IMR-90 (cell line): ENCODE measurements at regions not wholly inside any gene's neighbourhood (a gene's known extent, or its start where the extent isn't known, plus 50 kb on each side); places are given as distances from the start of the nearest gene placed in this dataset.

ENCODE experiments used
- ATAC-seq: fragments of 200-7000 bp; cut with Tn5 transposase; 2 replicates; pipeline ENCODE4 v1.9.1; 2020; ENCODE audit warnings: low read depth, mild to moderate bottlenecking, moderate library complexity
- BruUV-seq: library from RNA; stranded (reverse); fragments of 400-500 nt; replicated peaks from 2 replicates; lab custom pipeline; 2021; lab: Mats Ljungman, UMichigan
- CTCF ChIA-PET: fragments of 300-600 bp; formaldehyde crosslinking; extraction: SDS; loops from one replicate; lab custom pipeline; 2021; ENCODE audit warnings: antibody characterized with exemption; lab: Yijun Ruan, JAX
- POLR2A ChIA-PET: fragments of 300-600 bp; sonication (Branson Sonifier 250); formaldehyde crosslinking; loops from one replicate; lab custom pipeline; 2022; ENCODE audit warnings: antibody characterized with exemption; ENCODE audit not compliant: unreplicated experiment; lab: Charles Lee
- DNase-seq: peaks from one replicate; pipeline ENCODE4 v3.0.0; 2013
- H2AFZ ChIP-seq: replicated peaks from 2 replicates; pipeline ENCODE3; 2013; ENCODE audit warnings: low read length, mild to moderate bottlenecking; ENCODE audit not compliant: poor library complexity
- H2AK5ac ChIP-seq: 2 replicates; pipeline ENCODE4 v1.6.1; 2013; ENCODE audit warnings: low read depth, low read length, inconsistent platforms
- H2AK9ac ChIP-seq: replicated peaks from 2 replicates; pipeline ENCODE3; 2013; ENCODE audit warnings: mild to moderate bottlenecking, low read depth, low read length, moderate library complexity; ENCODE audit not compliant: poor library complexity
- H2BK120ac ChIP-seq: 2 replicates; pipeline ENCODE4 v1.6.1; 2013; ENCODE audit warnings: low read depth, low read length, inconsistent platforms
- H2BK15ac ChIP-seq: 3 replicates; pipeline ENCODE4 v1.6.1; 2013; ENCODE audit warnings: low read depth, low read length, inconsistent platforms
- H2BK20ac ChIP-seq: 2 replicates; pipeline ENCODE4 v1.6.1; 2013; ENCODE audit warnings: low read depth, mild to moderate bottlenecking, inconsistent platforms, low read length, moderate library complexity
- H2BK5ac ChIP-seq: 2 replicates; pipeline ENCODE4 v1.6.1; 2013; ENCODE audit warnings: mild to moderate bottlenecking, low read depth, low read length, inconsistent platforms; ENCODE audit not compliant: poor library complexity, severe bottlenecking
- H3K14ac ChIP-seq: replicated peaks from 2 replicates; pipeline ENCODE4 v1.6.1; 2013; ENCODE audit warnings: low read depth, low read length, inconsistent platforms
- H3K18ac ChIP-seq: 2 replicates; pipeline ENCODE4 v1.6.1; 2013; ENCODE audit warnings: low read depth, low read length, control low read depth
- H3K23ac ChIP-seq: 2 replicates; pipeline ENCODE4 v1.6.1; 2013; ENCODE audit warnings: low read depth, low read length, inconsistent platforms
- H3K27ac ChIP-seq: 2 replicates; pipeline ENCODE4 v1.5.1; 2013; ENCODE audit warnings: mild to moderate bottlenecking, control low read depth, low read length; ENCODE audit not compliant: insufficient read depth
- H3K27me3 ChIP-seq: 2 replicates; pipeline ENCODE4 v1.6.1; 2013; ENCODE audit warnings: low read length; ENCODE audit not compliant: control insufficient read depth, insufficient read depth
- H3K36me3 ChIP-seq: 2 replicates; pipeline ENCODE4 v1.6.1; 2013; ENCODE audit warnings: low read length, mixed read lengths; ENCODE audit not compliant: control insufficient read depth, insufficient read depth
- H3K4ac ChIP-seq: 2 replicates; pipeline ENCODE4 v1.6.1; 2013; ENCODE audit warnings: low read depth, low read length, inconsistent platforms
- H3K4me1 ChIP-seq: 2 replicates; pipeline ENCODE4 v1.6.1; 2013; ENCODE audit warnings: low read length, mixed read lengths; ENCODE audit not compliant: control insufficient read depth, insufficient read depth
- H3K4me2 ChIP-seq: 2 replicates; pipeline ENCODE4 v1.6.1; 2013; ENCODE audit warnings: low read depth, mild to moderate bottlenecking, control low read depth, low read length, moderate library complexity
- H3K4me3 ChIP-seq: 2 replicates; pipeline ENCODE4 v1.5.1; 2013; ENCODE audit warnings: low read depth, mild to moderate bottlenecking, control low read depth, low read length, moderate library complexity; ENCODE audit not compliant: insufficient read depth
- H3K56ac ChIP-seq: 2 replicates; pipeline ENCODE4 v1.6.1; 2013; ENCODE audit warnings: low read length, inconsistent platforms; ENCODE audit not compliant: insufficient read depth; ENCODE audit errors: extremely low read depth
- H3K79me1 ChIP-seq, 2 experiments: 2 replicates each; pipeline ENCODE4 v1.6.1; 2013; ENCODE audit warnings: low read length in 2 of 2, inconsistent platforms in 1 of 2, low read depth in 1 of 2
- H3K9ac ChIP-seq: 2 replicates; pipeline ENCODE4 v1.6.1; 2013; ENCODE audit warnings: low read depth, low read length, control low read depth
- H3K9me1 ChIP-seq: 2 replicates; pipeline ENCODE4 v1.6.1; 2013; ENCODE audit warnings: low read length, inconsistent platforms; ENCODE audit not compliant: insufficient read depth
- H3K9me3 ChIP-seq: 2 replicates; pipeline ENCODE4 v1.6.1; 2013; ENCODE audit warnings: low read length; ENCODE audit not compliant: control insufficient read depth, insufficient read depth
- H4K20me1 ChIP-seq: 2 replicates; pipeline ENCODE4 v1.6.1; 2013; ENCODE audit warnings: low read length, inconsistent platforms; ENCODE audit not compliant: insufficient read depth
- H4K5ac ChIP-seq: 2 replicates; pipeline ENCODE4 v1.6.1; 2013; ENCODE audit warnings: mild to moderate bottlenecking, low read depth, low read length, control low read depth
- H4K8ac ChIP-seq, 2 experiments: 2 replicates each; pipeline ENCODE4 v1.6.1; 2013; ENCODE audit warnings: low read depth in 2 of 2, low read length in 2 of 2, control low read depth in 1 of 2, inconsistent platforms in 1 of 2
- H4K91ac ChIP-seq: 2 replicates; pipeline ENCODE4 v1.6.1; 2013; ENCODE audit warnings: low read depth, low read length, inconsistent platforms; ENCODE audit not compliant: insufficient read depth
- BHLHE40 ChIP-seq: fragments of 150-350 bp; IDR thresholded peaks from 2 replicates; pipeline ENCODE4 v1.6.1; 2016; ENCODE audit warnings: mild to moderate bottlenecking, low read depth, low read length
- CEBPB ChIP-seq: IDR thresholded peaks from 2 replicates; pipeline ENCODE4 v1.6.1; 2012; ENCODE audit warnings: low read depth, low read length, improper control_type of control experiment
- CHD1 ChIP-seq: IDR thresholded peaks from 2 replicates; pipeline ENCODE4 v1.6.1; 2012; ENCODE audit warnings: low read depth, low read length, improper control_type of control experiment
- CTCF ChIP-seq: conservative IDR thresholded peaks from 2 replicates; pipeline ENCODE4 v1.5.1; 2012; ENCODE audit warnings: mild to moderate bottlenecking, low read depth, low read length, improper control_type of control experiment
- FOS ChIP-seq: fragments of 150-350 bp; IDR thresholded peaks from 2 replicates; pipeline ENCODE4 v1.6.1; 2016; ENCODE audit warnings: low read depth, low read length
- MAFK ChIP-seq: IDR thresholded peaks from 2 replicates; pipeline ENCODE4 v1.6.1; 2012; ENCODE audit warnings: low read depth, low read length, improper control_type of control experiment
- MAZ ChIP-seq: IDR thresholded peaks from 2 replicates; pipeline ENCODE4 v1.6.1; 2012; ENCODE audit warnings: low read depth, mild to moderate bottlenecking, low read length, improper control_type of control experiment, moderate library complexity, borderline replicate concordance
- MXI1 ChIP-seq: IDR thresholded peaks from 2 replicates; pipeline ENCODE4 v1.6.1; 2012; ENCODE audit warnings: low read depth, mild to moderate bottlenecking, low read length, moderate library complexity, borderline replicate concordance
- NFE2L2 ChIP-seq: fragments of 150-350 bp; IDR thresholded peaks from 2 replicates; pipeline ENCODE4 v1.6.1; 2016; ENCODE audit warnings: low read depth, mild to moderate bottlenecking, low read length
- POLR2A ChIP-seq: IDR thresholded peaks from 2 replicates; pipeline ENCODE4 v1.6.1; 2012; ENCODE audit warnings: mild to moderate bottlenecking, low read depth, low read length
- RAD21 ChIP-seq: IDR thresholded peaks from 2 replicates; pipeline ENCODE4 v1.6.1; 2012; ENCODE audit warnings: low read length, improper control_type of control experiment
- RCOR1 ChIP-seq: IDR thresholded peaks from 2 replicates; pipeline ENCODE4 v1.6.1; 2012; ENCODE audit warnings: mild to moderate bottlenecking, low read length, improper control_type of control experiment; ENCODE audit not compliant: insufficient replicate concordance
- RFX5 ChIP-seq: IDR thresholded peaks from 2 replicates; pipeline ENCODE4 v1.8.0; 2012; ENCODE audit warnings: low read depth, mild to moderate bottlenecking, low read length, moderate library complexity
- SMC3 ChIP-seq: fragments of 150-350 bp; IDR thresholded peaks from 2 replicates; pipeline ENCODE4 v1.6.1; 2016; ENCODE audit warnings: low read depth, mild to moderate bottlenecking, antibody characterized with exemption, low read length, moderate library complexity
- USF2 ChIP-seq: fragments of 150-350 bp; IDR thresholded peaks from 2 replicates; pipeline ENCODE4 v1.6.1; 2017; ENCODE audit warnings: mild to moderate bottlenecking, antibody characterized with exemption, low read length, low read depth
- WGBS, 2 experiments: methylation state at CpG; one replicate each; pipeline versions ENCODE4 v1.1.5 to v1.1.7; 2013; ENCODE audit warnings: missing lambda C conversion rate in 2 of 2; ENCODE audit not compliant: insufficient read length in 1 of 2; ENCODE audit errors: extremely low coverage in 2 of 2; 5-methylcytosine and 5-hydroxymethylcytosine counted together
- dilution Hi-C: fragments of 300-500 bp; cut with HindIII; formaldehyde crosslinking; loops from one replicate; pipeline ENCODE4 v1.14.3; 2018; ENCODE audit warnings: low sequenced_read_pairs; ENCODE audit not compliant: unreplicated experiment
- in situ Hi-C: fragments of 300-500 bp; cut with MboI; formaldehyde crosslinking; loops from 3 replicates; pipeline ENCODE4 v1.14.3; 2019; ENCODE audit warnings: low sequenced_read_pairs, inconsistent platforms, mixed read lengths
- intact Hi-C: fragments of 100-400 bp; cut with micrococcal nuclease; formaldehyde crosslinking; loops from 2 replicates; pipeline ENCODE4 v1.10.0; 2022
- TF ChIP-seq, protein P1 (sequence below): fragments of 150-350 bp; IDR thresholded peaks from 2 replicates; pipeline ENCODE4 v1.6.1; 2016; ENCODE audit warnings: low read depth, mild to moderate bottlenecking, low read length, moderate library complexity, borderline replicate concordance

- POLR2A ChIA-PET: no interaction called here
- dilution Hi-C loops: no loop called here
- H2BK15ac ChIP-seq: no peak overlapping the region
- H4K20me1 ChIP-seq: no peaks in the 10 kb centered on the region
- no peak overlapping the region for H3K4ac ChIP-seq
- H4K91ac ChIP-seq: no peak overlapping the region
- no peak overlapping the region for H2BK120ac ChIP-seq
- no CpG with 5 or more reads among the region's 5 CpGs for WGBS, 2 experiments
- no peak overlapping the region for H2AK9ac ChIP-seq
- no peak overlapping the region for H3K18ac ChIP-seq
- H3K27ac ChIP-seq: no peak overlapping the region
- no peak for ATAC-seq
- no peak overlapping the region for H2BK20ac ChIP-seq
- BruUV-seq: no TSS peak
- TF ChIP-seq BHLHE40: no peak
- TF ChIP-seq POLR2A: no peak
- no peak for TF ChIP-seq NFE2L2
- TF ChIP-seq CEBPB: no peak
- no peak for TF ChIP-seq MAFK
- TF ChIP-seq RCOR1: no peak
- TF ChIP-seq RFX5: no peak
- TF ChIP-seq USF2: no peak
- TF ChIP-seq RAD21: no peak
- TF ChIP-seq, protein P1, sequence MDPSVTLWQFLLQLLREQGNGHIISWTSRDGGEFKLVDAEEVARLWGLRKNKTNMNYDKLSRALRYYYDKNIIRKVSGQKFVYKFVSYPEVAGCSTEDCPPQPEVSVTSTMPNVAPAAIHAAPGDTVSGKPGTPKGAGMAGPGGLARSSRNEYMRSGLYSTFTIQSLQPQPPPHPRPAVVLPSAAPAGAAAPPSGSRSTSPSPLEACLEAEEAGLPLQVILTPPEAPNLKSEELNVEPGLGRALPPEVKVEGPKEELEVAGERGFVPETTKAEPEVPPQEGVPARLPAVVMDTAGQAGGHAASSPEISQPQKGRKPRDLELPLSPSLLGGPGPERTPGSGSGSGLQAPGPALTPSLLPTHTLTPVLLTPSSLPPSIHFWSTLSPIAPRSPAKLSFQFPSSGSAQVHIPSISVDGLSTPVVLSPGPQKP: no peak
- no peak for TF ChIP-seq SMC3
- TF ChIP-seq MAZ: no peak
- TF ChIP-seq MXI1: no peak
- no peak for TF ChIP-seq CTCF
- TF ChIP-seq FOS: no peak
- no peak for TF ChIP-seq CHD1
- in situ Hi-C loops: no loop called here
- no peak overlapping the region for H3K14ac ChIP-seq
- no peak overlapping the region for H3K56ac ChIP-seq
- no peak overlapping the region for H4K5ac ChIP-seq
- no peak overlapping the region for H3K4me3 ChIP-seq
- no peaks in the 10 kb centered on the region for H3K27me3 ChIP-seq
- no peaks in the 10 kb centered on the region for H3K36me3 ChIP-seq
- H2BK5ac ChIP-seq: no peak overlapping the region
- DNase-seq: no peak
- H3K9ac ChIP-seq: no peak overlapping the region
- no peak overlapping the region for H4K8ac ChIP-seq
- H3K4me1 ChIP-seq: no peaks in the 10 kb centered on the region
- H2AK5ac ChIP-seq: no peak overlapping the region
- intact Hi-C loops: no loop called here
- CTCF ChIA-PET: no interaction called here
- H2AFZ ChIP-seq: no peak overlapping the region
- no peaks in the 10 kb centered on the region for H3K79me1 ChIP-seq
- no peak overlapping the region for H3K23ac ChIP-seq
- H3K9me1 ChIP-seq: no peaks in the 10 kb centered on the region
- H3K9me3 ChIP-seq: no peaks in the 10 kb centered on the region
- no peak overlapping the region for H3K4me2 ChIP-seq
Observed at GRCh38 chr7:25706764-25707163, 445.2 kb upstream of the NFE2L3 start.
